Stimulated activated CD4-positive, alpha-beta T cell treated with anti-CD3 and anti-CD28 coated beads, Interleukin-4, amount 100 ng/mL, for 24 hours (primary cell): ENCODE measurements at regions not wholly inside any gene's neighbourhood (a gene's known extent, or its start where the extent isn't known, plus 50 kb on each side); places are given as distances from the start of the nearest gene placed in this dataset.

Experiments used
- DNase-seq: peaks from one replicate; pipeline ENCODE4 v3.0.0-alpha.2; 2020

- DNase-seq, result no peak
These were observed 120.1 kb upstream of the HDAC4 start for GRCh38 chr2:239520811-239521517.

DNA sequence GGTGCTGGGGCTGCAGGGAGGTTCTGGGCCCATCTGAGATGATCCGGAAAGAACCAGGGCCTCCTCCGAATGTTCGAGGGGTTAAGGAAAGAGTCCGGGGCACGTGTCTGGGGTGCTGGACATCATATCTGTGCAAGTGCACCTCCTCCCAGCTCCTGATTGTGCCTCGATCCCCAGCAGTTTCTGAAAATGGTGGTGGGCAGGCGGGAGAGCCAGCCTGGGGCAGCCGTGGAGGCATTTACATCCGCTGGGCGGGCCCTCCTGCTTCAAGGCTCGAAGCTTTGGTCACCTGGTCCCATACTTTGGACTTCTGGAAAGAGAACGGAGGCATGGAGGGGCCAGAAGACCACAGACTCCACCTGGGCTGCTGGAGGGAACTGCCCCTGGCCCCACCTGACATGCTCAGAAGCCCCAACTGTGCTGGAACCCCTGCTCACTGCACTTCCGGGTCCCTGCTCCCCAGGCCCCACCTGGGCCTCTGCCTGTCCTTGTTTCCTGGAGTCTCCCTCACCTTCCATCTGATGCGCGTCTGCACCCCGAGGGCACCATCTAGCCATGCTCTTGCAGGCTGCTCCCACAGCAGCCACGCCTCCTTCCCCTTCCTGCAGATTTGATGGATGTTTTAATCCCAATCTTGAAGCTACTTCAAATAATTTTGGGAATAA, 119.2 kb upstream of the HDAC4 start:
- no peak for DNase-seq

DNA sequence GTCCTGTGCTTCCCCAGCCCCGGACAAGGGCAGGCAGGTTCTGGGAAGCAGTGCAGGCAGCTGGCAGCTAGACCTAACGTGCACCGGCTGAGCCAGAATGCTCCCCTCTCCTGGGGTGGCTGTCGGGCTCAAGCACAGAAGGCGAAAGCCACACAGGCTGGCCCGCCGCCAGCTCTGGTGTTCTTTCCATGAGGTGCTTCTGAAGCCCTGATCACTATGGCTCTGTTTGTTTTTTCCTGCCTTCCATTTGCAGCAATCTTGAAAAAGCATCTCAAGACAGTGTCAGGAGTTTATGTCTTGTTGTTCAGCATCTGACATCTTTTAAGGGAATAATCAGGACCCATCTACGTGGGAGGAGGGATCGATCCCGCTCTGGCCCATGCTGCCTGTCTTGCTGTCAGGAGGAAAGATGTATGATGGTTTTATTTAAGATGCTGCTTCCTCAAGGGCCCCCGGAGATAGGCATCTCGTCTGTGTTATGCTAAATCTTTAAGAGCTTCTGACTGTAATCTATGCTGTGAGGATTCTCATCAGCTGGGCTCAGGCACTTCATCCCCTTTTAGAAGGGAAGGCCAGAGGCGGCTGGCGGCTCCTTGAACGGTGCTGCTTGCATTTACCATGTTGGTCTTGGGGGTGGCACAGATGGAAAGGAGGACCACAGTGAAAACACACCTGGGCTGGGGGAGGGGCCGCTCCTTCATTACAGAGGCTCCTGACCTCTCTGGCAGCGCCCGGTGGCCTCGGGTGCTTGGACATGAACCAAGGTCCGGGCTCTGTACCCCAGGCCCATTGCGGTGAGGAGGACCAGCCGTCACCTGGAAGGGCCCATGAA, 118.5 kb upstream of the HDAC4 start:
- no peak for DNase-seq

- DNase-seq, result no peak
These were observed 117.7 kb upstream of the HDAC4 start for GRCh38 chr2:239518286-239519088.

GRCh38 chr2:239517686-239518085, 116.9 kb upstream of the HDAC4 start:
- DNase-seq, result no peak

DNA sequence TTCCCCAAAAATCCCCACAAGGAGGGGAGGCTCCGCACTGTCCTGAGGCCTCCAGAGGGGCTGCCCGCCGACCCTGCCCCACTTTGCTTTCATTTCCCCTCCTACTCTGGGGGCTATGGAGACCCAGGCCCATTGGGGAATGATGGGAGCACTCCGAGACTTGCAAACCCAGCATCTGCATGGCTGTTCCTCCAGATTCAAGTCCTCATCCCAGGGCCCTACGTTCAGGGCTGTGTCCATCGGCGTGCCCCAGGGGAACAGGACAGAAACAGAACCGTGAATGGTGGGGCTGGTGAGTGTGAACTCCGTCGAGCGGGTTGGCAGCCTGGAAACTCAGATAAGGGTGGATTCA, 116.1 kb upstream of the HDAC4 start:
- no peak for DNase-seq

- DNase-seq, result no peak
These were observed 115.6 kb upstream of the HDAC4 start for GRCh38 chr2:239516286-239516953.

- DNase-seq, result no peak
These were observed 114.1 kb upstream of the HDAC4 start for GRCh38 chr2:239514754-239515530.

DNA sequence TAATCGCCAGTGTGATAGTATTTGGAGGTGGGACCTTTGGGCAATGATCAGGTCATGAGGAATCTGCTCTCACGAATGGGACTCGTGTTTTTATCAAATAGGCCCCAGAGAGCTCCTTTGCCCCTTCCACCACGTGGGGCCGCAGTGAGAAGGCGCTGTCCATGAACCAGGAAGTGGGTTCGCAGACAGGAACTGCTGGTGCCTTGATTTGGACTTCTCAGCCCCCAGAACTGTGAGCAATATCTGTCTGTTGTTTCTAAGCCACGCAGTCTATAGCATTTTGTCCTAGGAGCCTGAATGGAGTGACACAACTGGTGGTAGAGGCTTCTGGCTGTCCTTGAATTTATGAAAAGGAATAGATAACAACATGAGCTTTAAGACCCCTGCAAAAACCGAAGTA, 111.2 kb upstream of the HDAC4 start:
- DNase-seq, result no peak

DNA sequence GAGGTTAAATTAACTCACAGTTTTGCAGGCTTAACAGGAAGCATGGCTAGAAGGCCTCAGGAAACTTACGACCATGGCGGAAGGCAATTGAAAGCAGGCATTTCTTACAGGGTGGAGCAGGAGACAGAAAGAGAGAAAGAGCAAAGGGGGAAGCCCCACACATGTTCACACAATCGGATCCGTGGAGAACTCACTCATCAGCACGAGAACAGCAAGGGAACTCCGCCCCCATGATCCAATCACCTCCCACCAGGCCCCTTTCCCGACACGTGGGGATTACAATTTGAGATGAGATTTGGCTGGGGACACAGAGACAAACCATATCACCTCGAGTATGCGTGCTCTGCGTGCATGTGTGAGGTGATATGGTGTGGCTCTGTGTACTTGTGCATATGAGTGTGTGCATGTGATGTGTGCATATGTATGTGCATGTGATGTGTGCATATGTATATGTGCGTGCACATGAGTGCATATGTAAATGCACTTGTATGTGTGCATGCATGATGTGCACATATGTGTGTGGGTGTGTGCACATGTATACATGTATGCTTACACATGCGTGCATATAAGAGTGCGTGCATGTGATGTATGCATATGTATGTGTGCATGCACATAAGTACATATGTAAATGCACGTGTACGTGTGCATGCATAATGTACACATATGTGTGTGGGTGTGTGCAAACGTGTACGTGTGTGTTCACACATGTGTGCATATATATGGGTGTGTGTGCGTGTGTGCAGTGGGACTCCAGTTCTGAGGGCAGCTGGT, 108.7 kb upstream of the HDAC4 start:
- no peak for DNase-seq

GRCh38 chr2:239508261-239508660, 107.4 kb upstream of the HDAC4 start:
- no peak for DNase-seq

DNA sequence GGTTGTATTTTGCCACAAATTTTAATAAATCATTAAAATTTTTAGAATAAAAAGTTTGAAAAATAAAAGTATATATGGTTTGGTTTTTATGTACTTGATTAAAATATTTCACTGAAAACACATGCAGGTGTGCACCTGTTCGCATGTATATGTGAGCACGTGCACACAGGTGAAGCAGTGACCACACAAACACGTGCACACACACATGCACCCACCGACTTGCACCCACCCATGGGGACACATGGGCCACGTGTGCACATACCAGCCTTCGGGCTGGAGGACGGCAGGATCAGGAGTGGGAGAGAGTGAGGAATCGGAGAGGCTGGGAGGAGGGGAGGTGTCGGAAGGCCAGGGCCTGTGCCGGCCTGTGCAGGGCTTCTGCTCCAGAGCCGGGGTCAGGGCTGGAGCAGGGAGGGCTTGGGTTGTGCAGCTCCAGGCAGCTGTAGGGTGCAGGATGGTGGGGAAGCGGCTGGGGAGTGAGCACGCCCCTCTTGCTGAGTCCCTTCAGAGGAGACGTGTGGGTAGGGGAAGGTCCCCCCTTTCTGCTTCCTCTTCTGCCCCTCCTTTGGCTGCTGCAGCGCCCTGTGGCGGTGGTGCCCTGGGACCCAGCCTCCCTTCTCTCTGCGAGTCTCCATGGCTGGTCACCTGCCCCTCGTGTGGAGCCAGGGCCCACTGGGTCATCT, 106.9 kb upstream of the HDAC4 start:
- no peak for DNase-seq

DNA sequence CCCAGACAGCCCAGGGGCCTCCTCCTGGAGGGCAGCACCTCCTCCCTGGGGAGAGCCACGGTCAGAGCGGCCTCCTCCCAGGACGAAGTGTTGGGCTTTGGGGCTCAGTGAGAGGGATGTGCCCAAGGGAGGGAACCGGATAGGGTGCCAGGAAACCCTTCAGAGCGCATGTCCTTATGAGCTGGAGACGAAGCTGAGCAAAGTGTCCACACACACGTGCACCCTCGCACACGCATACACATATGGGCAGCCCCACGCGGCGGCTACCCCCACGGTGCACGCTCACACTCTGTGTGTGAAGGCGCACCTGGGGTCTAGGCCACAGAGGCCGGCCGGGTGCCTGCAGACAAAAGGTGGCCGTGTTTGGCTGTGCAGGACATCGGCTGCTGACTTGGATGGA, 106.1 kb upstream of the HDAC4 start:
- DNase-seq, result no peak

- DNase-seq, result no peak
These were observed 105.5 kb upstream of the HDAC4 start for GRCh38 chr2:239506101-239506857.

DNA sequence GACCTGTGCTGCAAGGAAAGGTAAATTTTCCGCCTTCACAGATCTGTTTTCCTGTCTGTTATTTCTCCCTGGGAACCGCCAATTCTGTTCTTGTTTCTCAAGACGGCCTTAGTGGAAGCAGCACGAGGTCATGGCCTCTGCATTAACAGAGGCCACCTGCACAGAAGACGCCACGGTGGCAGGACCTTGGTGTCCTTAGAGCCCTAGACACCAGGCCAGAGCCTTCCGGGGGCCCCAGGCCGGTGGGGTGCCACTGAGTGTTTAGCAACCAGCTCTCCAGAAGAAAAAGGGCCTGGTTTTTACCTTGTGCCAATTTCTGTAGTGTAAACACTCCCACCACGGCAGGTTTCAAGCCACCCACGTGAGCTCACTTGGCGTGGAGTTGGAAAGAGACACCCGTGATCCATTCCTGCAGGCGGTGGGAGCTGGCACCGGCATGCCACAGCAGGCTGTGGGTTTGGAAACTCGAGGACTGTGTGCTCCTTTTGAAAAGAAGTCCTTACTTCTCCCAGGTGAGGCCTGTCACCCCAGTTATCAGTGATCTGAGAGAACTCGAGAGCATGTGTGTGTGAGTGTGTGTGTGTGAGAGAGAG, 103.9 kb upstream of the HDAC4 start:
- no peak for DNase-seq

DNA sequence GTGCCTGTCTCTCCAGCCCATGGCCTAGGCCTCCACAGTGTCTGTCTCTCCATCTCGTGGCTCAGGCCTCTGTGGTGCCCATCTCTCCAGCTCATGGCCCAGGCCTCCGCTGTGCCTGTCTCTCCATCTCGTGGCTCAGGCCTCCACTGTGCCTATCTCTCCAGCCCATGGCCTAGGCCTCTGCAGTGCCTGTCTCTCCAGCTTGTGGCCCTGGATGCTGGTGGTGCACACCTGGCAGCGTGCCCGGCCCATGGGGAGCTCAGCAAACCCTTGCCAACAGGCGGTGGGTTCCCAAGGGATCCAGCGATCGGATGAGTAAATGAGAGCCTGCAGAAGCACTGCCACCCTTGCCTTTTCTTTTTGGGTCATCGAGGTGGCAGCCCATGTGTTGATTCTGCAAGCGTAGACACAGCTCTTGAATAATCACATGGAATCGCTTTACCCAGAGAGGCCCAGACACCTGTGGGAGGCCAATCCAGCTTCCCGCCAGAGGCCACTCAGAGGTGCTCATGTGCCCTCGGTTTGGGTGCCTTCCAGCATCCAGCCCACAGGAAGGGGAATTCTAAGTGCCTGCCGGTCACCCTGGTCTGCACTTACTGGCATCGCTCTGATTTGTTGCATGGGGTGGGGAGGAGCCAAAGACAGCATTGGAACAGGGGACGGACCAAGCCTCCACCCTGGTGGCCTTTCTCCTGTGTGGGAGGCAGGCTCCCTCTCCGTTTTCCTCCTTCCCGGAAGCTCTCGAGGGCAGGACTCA, 101.8 kb upstream of the HDAC4 start:
- DNase-seq, result no peak

DNA sequence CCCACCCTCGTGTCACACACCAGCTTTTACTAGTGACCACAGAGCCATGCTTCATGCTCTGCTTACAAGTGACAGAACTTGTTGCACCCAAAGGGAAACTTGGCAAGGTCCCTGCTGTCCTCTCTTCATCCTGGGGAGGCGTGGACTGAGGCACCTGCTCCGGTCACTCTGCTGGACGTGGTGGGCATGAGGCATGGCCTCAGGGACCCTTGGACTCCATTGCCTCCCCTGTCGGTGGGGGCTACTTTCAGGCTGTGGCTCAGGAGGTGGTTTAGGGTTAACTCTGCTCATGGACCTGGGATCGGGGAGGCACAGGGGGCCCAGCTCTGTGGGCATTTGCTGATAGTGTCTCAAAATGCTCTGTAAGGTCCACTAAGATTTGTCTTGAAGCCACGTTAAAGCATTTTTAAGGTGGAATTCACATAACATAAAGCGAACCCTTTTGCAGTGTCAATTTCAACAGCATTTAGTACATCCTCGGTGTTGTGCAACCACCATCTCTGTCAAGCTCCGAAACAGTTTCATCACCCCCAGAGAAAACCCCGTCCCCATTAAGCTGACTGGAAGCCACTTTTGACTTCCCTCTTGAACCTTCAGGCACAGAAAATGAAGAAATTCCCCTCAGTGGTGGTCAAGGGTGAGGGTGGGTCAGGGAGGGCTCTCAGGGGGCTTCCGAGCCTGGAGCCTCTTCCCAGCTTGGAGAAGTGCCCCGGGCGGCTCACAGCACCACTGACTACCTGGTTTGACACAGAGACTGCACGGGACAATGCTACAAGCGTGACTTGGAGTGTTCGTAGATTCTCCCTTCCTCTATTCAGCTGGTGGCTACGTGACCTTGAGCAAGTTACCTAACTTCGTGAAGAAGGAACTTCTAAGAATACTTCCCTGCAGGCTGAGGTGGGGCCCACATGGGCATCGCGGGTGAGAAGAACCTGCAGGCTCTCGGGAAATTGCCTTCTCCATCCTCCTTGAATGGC, 100.0 kb upstream of the HDAC4 start:
- no peak for DNase-seq
